GM19023 (cell line): ENCODE measurements at regions not wholly inside any gene's neighbourhood (a gene's known extent, or its start where the extent isn't known, plus 50 kb on each side); places are given as distances from the start of the nearest gene placed in this dataset.
"Not testable (repeated sequence)": the region's sequence is repeated elsewhere in the genome, so short reads cannot be mapped to it uniquely, and the experiment has no call there.

Experiments
- ATAC-seq: cut with Tn5 transposase; IDR thresholded peaks from one replicate; pipeline ENCODE4 v1.9.1; 2021; ENCODE audit warnings: mild to moderate bottlenecking, moderate library complexity; ENCODE audit not compliant: unreplicated experiment

- no peak for ATAC-seq
Measured at GRCh38 chr1:3989465-3989864, 89.4 kb upstream of the C1orf174 start.

- no peak for ATAC-seq
Measured at GRCh38 chr1:3992103-3992556, 92.1 kb upstream of the C1orf174 start.

- ATAC-seq = no peak
Measured at GRCh38 chr1:3992746-3993145, 92.7 kb upstream of the C1orf174 start.

GRCh38 chr1:3993619-3994375 lies 93.7 kb upstream of the C1orf174 start:
- ATAC-seq = no peak

GRCh38 chr1:3995141-3995780 lies 95.2 kb upstream of the C1orf174 start:
- no peak for ATAC-seq

GRCh38 chr1:3996846-3997705 lies 97.0 kb upstream of the C1orf174 start:
- no peak for ATAC-seq

- no peak for ATAC-seq
Measured at GRCh38 chr1:3998086-3998485, 98.0 kb upstream of the C1orf174 start.

GRCh38 chr1:3999514-3999913 lies 99.4 kb upstream of the C1orf174 start:
- not testable (repeated sequence) for ATAC-seq

GRCh38 chr1:3999941-4000735 lies 100.1 kb upstream of the C1orf174 start:
- ATAC-seq = no peak

- ATAC-seq = no peak
Measured at GRCh38 chr1:4000811-4001251, 100.8 kb upstream of the C1orf174 start.

GRCh38 chr1:4001461-4001860 lies 101.4 kb upstream of the C1orf174 start:
- no peak for ATAC-seq

- ATAC-seq = no peak
Measured at GRCh38 chr1:4002061-4002521, 102.0 kb upstream of the C1orf174 start.

GRCh38 chr1:4002741-4003140 lies 102.7 kb upstream of the C1orf174 start:
- ATAC-seq = no peak

- no peak for ATAC-seq
Measured at GRCh38 chr1:4003846-4004505, 103.9 kb upstream of the C1orf174 start.

- no peak for ATAC-seq
Measured at GRCh38 chr1:4004635-4005430, 104.8 kb upstream of the C1orf174 start.

- no peak for ATAC-seq
Measured at GRCh38 chr1:4005431-4005830, 105.4 kb upstream of the C1orf174 start.

- ATAC-seq = no peak
Measured at GRCh38 chr1:4006676-4007374, 106.8 kb upstream of the C1orf174 start.

- ATAC-seq = no peak
Measured at GRCh38 chr1:4010284-4010683, 110.2 kb upstream of the C1orf174 start.
